ENCODE measurements at regions not wholly inside any gene's neighbourhood (a gene's known extent, or its start where the extent isn't known, plus 50 kb on each side); places are given as distances from the start of the nearest gene placed in this dataset.
"Not testable (repeated sequence)": the region's sequence is repeated elsewhere in the genome, so short reads cannot be mapped to it uniquely, and the experiment has no call there.

GRCh38 chr5:86284400-86285190 is 333.1 kb upstream of the COX7C start:
- DNase-seq = not testable (repeated sequence)

- DNase-seq = not testable (repeated sequence)
Observed at GRCh38 chr5:86287437-86287836, 330.3 kb upstream of the COX7C start.

GRCh38 chr5:86289786-86290185 is 328.0 kb upstream of the COX7C start:
- DNase-seq = not testable (repeated sequence)

- not testable (repeated sequence) for DNase-seq
Observed at GRCh38 chr5:86292811-86293210, 324.9 kb upstream of the COX7C start.

- not testable (repeated sequence) for DNase-seq
Observed at GRCh38 chr5:86302643-86303042, 315.1 kb upstream of the COX7C start.

GRCh38 chr5:86305050-86305449 is 312.7 kb upstream of the COX7C start:
- peak; percentile 22 to 23 for DNase-seq

GRCh38 chr5:86314951-86315350 is 302.8 kb upstream of the COX7C start:
- no peak for DNase-seq

GRCh38 chr5:86320266-86320665 is 297.5 kb upstream of the COX7C start:
- no peak for DNase-seq

- no peak for DNase-seq
Observed at GRCh38 chr5:86329318-86329717, 288.4 kb upstream of the COX7C start.

- no peak for DNase-seq
Observed at GRCh38 chr5:86330736-86331135, 287.0 kb upstream of the COX7C start.

GRCh38 chr5:86332851-86333250 is 284.9 kb upstream of the COX7C start:
- DNase-seq = no peak

- DNase-seq = no peak
Observed at GRCh38 chr5:86337667-86338460, 279.9 kb upstream of the COX7C start.

- DNase-seq = no peak
Observed at GRCh38 chr5:86354664-86355063, 263.1 kb upstream of the COX7C start.

GRCh38 chr5:86360801-86361200 is 256.9 kb upstream of the COX7C start:
- DNase-seq = no peak

- no peak for DNase-seq
Observed at GRCh38 chr5:86371061-86371460, 246.7 kb upstream of the COX7C start.

- DNase-seq = no peak
Observed at GRCh38 chr5:86374611-86375010, 243.1 kb upstream of the COX7C start.

- no peak for DNase-seq
Observed at GRCh38 chr5:86376214-86376613, 241.5 kb upstream of the COX7C start.

- DNase-seq = no peak
Observed at GRCh38 chr5:86403190-86403589, 214.6 kb upstream of the COX7C start.

GRCh38 chr5:86404256-86404655 is 213.5 kb upstream of the COX7C start:
- no peak for DNase-seq

GRCh38 chr5:86407711-86408110 is 210.0 kb upstream of the COX7C start:
- no peak for DNase-seq

- no peak for DNase-seq
Observed at GRCh38 chr5:86411596-86411995, 206.1 kb upstream of the COX7C start.

GRCh38 chr5:86427158-86427557 is 190.6 kb upstream of the COX7C start:
- no peak for DNase-seq

- no peak for DNase-seq
Observed at GRCh38 chr5:86439593-86440110, 178.1 kb upstream of the COX7C start.

All from Kasumi-1 (cell line).